ENCODE measurements at regions not wholly inside any gene's neighbourhood (a gene's known extent, or its start where the extent isn't known, plus 50 kb on each side); places are given as distances from the start of the nearest gene placed in this dataset.

DNA sequence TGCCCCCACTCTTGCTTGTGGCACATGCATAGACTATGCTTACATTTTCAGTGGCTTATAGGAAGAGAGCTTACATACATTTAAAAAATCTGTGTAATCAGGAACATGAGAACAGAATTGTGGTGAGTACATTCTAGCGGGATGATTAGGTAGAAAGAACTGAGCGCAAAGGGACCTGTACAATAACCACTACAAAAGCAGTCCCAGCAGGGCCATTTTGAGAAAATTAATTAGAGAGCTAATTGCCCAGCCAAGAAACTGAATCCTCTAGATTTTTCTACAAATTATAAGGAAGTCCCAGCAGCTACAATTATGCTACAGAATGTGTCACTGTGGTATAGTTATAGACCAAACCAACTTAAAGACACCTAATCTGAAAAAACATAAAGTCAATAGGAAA, 105.6 kb upstream of the TNFAIP3 start:
- TF ChIP-seq ZFP3 (CRISPR knock-in tag; IDR thresholded peaks at IDR 0.05): no peak
- no peak for TF ChIP-seq SNAI2 (CRISPR knock-in tag; IDR thresholded peaks at IDR 0.05)
- TF ChIP-seq TOX (CRISPR knock-in tag; IDR thresholded peaks at IDR 0.05; ENCODE audit: borderline replicate concordance): no peak
- no peak for TF ChIP-seq ZNF70 (CRISPR knock-in tag; IDR thresholded peaks at IDR 0.05)
- TF ChIP-seq BACH2 (CRISPR knock-in tag; IDR thresholded peaks at IDR 0.05; ENCODE audit: borderline replicate concordance): no peak
- no peak for TF ChIP-seq RARB (CRISPR knock-in tag; IDR thresholded peaks at IDR 0.05)
- TF ChIP-seq, protein P1, sequence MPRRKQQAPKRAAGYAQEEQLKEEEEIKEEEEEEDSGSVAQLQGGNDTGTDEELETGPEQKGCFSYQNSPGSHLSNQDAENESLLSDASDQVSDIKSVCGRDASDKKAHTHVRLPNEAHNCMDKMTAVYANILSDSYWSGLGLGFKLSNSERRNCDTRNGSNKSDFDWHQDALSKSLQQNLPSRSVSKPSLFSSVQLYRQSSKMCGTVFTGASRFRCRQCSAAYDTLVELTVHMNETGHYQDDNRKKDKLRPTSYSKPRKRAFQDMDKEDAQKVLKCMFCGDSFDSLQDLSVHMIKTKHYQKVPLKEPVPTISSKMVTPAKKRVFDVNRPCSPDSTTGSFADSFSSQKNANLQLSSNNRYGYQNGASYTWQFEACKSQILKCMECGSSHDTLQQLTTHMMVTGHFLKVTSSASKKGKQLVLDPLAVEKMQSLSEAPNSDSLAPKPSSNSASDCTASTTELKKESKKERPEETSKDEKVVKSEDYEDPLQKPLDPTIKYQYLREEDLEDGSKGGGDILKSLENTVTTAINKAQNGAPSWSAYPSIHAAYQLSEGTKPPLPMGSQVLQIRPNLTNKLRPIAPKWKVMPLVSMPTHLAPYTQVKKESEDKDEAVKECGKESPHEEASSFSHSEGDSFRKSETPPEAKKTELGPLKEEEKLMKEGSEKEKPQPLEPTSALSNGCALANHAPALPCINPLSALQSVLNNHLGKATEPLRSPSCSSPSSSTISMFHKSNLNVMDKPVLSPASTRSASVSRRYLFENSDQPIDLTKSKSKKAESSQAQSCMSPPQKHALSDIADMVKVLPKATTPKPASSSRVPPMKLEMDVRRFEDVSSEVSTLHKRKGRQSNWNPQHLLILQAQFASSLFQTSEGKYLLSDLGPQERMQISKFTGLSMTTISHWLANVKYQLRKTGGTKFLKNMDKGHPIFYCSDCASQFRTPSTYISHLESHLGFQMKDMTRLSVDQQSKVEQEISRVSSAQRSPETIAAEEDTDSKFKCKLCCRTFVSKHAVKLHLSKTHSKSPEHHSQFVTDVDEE (CRISPR knock-in tag; IDR thresholded peaks at IDR 0.05): no peak
- TF ChIP-seq OSR1 (CRISPR knock-in tag; IDR thresholded peaks at IDR 0.05): no peak
- TF ChIP-seq TCF4 (CRISPR knock-in tag; IDR thresholded peaks at IDR 0.05; ENCODE audit: borderline replicate concordance): no peak
- TF ChIP-seq ISL1 (CRISPR knock-in tag; IDR thresholded peaks at IDR 0.05): no peak
- no peak for TF ChIP-seq ARNTL (CRISPR knock-in tag; IDR thresholded peaks at IDR 0.05; ENCODE audit: borderline replicate concordance, low read depth)
- TF ChIP-seq ZNF8 (CRISPR knock-in tag; IDR thresholded peaks at IDR 0.05): no peak
- no peak for TF ChIP-seq ZC3H10 (CRISPR knock-in tag; IDR thresholded peaks at IDR 0.05)
- TF ChIP-seq, protein P2, sequence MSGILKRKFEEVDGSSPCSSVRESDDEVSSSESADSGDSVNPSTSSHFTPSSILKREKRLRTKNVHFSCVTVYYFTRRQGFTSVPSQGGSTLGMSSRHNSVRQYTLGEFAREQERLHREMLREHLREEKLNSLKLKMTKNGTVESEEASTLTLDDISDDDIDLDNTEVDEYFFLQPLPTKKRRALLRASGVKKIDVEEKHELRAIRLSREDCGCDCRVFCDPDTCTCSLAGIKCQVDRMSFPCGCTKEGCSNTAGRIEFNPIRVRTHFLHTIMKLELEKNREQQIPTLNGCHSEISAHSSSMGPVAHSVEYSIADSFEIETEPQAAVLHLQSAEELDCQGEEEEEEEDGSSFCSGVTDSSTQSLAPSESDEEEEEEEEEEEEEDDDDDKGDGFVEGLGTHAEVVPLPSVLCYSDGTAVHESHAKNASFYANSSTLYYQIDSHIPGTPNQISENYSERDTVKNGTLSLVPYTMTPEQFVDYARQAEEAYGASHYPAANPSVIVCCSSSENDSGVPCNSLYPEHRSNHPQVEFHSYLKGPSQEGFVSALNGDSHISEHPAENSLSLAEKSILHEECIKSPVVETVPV (CRISPR knock-in tag; IDR thresholded peaks at IDR 0.05): no peak
- no peak for TF ChIP-seq GLIS3 (CRISPR knock-in tag; IDR thresholded peaks at IDR 0.05)
- no peak for TF ChIP-seq ESRRG (CRISPR knock-in tag; IDR thresholded peaks at IDR 0.05)
- no peak for TF ChIP-seq ZFP30 (CRISPR knock-in tag; IDR thresholded peaks at IDR 0.05)
- no peak for ATAC-seq

DNA sequence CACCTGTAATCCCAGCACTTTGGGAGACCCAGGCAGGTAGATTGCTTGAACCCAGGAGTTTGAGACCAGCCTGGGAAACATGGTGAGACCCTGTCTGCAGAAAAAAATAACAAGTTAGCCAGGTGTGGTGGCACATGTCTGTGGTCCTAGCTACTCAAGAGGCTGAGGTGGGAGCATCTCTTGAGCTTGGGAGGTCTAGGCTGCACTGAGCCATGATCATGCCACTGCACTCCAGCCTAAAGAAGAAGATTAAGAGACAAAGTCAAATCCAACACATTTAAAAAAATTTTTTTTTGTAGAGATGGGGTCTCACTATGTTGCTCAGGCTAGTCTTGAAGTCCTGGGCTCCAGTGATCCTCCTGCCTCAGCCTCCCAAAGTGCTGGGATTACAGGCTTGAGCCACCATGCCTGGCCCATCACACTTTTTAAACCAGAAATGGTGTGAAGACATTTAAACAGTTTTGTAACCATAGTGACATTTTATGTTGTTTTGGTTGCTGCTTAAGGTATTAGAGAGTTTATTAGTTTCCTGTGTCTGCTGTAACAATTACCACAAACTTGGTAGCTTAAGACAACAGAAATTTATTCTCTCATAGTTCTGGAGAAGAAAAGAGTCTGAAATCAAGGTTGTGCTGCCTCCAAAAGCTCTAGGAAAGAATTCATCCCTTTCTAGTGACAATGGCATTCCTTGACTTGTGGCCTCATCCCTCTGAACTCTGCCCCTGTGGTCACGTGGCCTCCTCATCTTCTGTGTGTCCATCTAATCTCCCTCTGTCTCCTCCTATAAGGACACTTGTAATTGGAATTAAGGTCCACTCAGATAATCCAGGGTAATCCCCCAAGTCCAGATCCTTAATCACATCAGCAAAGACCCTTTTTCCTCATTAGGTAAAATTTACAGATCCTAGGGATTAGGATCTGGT, 104.6 kb upstream of the TNFAIP3 start:
- no peak for ATAC-seq
- TF ChIP-seq, protein P3, sequence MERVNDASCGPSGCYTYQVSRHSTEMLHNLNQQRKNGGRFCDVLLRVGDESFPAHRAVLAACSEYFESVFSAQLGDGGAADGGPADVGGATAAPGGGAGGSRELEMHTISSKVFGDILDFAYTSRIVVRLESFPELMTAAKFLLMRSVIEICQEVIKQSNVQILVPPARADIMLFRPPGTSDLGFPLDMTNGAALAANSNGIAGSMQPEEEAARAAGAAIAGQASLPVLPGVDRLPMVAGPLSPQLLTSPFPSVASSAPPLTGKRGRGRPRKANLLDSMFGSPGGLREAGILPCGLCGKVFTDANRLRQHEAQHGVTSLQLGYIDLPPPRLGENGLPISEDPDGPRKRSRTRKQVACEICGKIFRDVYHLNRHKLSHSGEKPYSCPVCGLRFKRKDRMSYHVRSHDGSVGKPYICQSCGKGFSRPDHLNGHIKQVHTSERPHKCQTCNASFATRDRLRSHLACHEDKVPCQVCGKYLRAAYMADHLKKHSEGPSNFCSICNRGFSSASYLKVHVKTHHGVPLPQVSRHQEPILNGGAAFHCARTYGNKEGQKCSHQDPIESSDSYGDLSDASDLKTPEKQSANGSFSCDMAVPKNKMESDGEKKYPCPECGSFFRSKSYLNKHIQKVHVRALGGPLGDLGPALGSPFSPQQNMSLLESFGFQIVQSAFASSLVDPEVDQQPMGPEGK (CRISPR knock-in tag; IDR thresholded peaks at IDR 0.05; ENCODE audit: borderline replicate concordance): no peak
- TF ChIP-seq ZFP30 (CRISPR knock-in tag; IDR thresholded peaks at IDR 0.05): no peak
- TF ChIP-seq ZFP3 (CRISPR knock-in tag; IDR thresholded peaks at IDR 0.05): no peak

DNA sequence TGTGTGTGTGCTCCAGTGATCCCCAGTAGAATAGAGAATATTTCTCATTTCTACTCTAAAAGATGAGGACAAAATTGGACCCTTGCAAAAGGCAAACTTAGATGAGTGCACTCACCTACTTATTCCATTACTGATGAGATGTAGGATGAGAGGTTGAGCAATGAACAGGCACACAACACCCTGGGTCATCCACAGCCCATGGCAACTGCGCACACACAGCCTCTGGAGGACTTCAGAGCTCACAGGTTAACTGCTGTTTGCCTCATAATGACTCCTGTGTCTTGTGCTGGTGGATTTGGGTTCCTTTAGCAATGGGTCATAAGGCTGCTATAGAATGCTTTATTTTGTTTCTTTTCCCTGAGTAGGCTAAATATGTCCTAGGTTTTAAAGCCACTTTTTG, 103.6 kb upstream of the TNFAIP3 start:
- no peak for ATAC-seq
- TF ChIP-seq, protein P4, sequence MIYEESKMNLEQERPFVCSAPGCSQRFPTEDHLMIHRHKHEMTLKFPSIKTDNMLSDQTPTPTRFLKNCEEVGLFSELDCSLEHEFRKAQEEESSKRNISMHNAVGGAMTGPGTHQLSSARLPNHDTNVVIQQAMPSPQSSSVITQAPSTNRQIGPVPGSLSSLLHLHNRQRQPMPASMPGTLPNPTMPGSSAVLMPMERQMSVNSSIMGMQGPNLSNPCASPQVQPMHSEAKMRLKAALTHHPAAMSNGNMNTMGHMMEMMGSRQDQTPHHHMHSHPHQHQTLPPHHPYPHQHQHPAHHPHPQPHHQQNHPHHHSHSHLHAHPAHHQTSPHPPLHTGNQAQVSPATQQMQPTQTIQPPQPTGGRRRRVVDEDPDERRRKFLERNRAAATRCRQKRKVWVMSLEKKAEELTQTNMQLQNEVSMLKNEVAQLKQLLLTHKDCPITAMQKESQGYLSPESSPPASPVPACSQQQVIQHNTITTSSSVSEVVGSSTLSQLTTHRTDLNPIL (CRISPR knock-in tag; IDR thresholded peaks at IDR 0.05; ENCODE audit: low read depth): no peak
- no peak for TF ChIP-seq TCF4 (CRISPR knock-in tag; IDR thresholded peaks at IDR 0.05; ENCODE audit: borderline replicate concordance)
- no peak for TF ChIP-seq ZC3H10 (CRISPR knock-in tag; IDR thresholded peaks at IDR 0.05)
- TF ChIP-seq ZNF8 (CRISPR knock-in tag; IDR thresholded peaks at IDR 0.05): no peak
- TF ChIP-seq ZNF70 (CRISPR knock-in tag; IDR thresholded peaks at IDR 0.05): no peak
- TF ChIP-seq ISL1 (CRISPR knock-in tag; IDR thresholded peaks at IDR 0.05): no peak
- TF ChIP-seq BACH2 (CRISPR knock-in tag; IDR thresholded peaks at IDR 0.05; ENCODE audit: borderline replicate concordance): no peak
- TF ChIP-seq CSDC2 (CRISPR knock-in tag; IDR thresholded peaks at IDR 0.05): no peak
- TF ChIP-seq ZFP3 (CRISPR knock-in tag; IDR thresholded peaks at IDR 0.05): no peak
- TF ChIP-seq, protein P1 (CRISPR knock-in tag; IDR thresholded peaks at IDR 0.05): no peak
- no peak for TF ChIP-seq ESRRG (CRISPR knock-in tag; IDR thresholded peaks at IDR 0.05)
- TF ChIP-seq, protein P5, sequence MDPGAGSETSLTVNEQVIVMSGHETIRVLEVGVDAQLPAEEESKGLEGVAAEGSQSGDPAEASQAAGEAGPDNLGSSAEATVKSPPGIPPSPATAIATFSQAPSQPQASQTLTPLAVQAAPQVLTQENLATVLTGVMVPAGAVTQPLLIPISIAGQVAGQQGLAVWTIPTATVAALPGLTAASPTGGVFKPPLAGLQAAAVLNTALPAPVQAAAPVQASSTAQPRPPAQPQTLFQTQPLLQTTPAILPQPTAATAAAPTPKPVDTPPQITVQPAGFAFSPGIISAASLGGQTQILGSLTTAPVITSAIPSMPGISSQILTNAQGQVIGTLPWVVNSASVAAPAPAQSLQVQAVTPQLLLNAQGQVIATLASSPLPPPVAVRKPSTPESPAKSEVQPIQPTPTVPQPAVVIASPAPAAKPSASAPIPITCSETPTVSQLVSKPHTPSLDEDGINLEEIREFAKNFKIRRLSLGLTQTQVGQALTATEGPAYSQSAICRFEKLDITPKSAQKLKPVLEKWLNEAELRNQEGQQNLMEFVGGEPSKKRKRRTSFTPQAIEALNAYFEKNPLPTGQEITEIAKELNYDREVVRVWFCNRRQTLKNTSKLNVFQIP (CRISPR knock-in tag; IDR thresholded peaks at IDR 0.05; ENCODE audit: borderline replicate concordance, low read depth): no peak
- no peak for TF ChIP-seq SNAI2 (CRISPR knock-in tag; IDR thresholded peaks at IDR 0.05)
- no peak for TF ChIP-seq ZNF565 (CRISPR knock-in tag; conservative IDR thresholded peaks at IDR 0.05; ENCODE audit: low read depth)
- TF ChIP-seq RARB (CRISPR knock-in tag; IDR thresholded peaks at IDR 0.05): no peak
